ENCODE measurements at regions not wholly inside any gene's neighbourhood (a gene's known extent, or its start where the extent isn't known, plus 50 kb on each side); places are given as distances from the start of the nearest gene placed in this dataset.

DNA sequence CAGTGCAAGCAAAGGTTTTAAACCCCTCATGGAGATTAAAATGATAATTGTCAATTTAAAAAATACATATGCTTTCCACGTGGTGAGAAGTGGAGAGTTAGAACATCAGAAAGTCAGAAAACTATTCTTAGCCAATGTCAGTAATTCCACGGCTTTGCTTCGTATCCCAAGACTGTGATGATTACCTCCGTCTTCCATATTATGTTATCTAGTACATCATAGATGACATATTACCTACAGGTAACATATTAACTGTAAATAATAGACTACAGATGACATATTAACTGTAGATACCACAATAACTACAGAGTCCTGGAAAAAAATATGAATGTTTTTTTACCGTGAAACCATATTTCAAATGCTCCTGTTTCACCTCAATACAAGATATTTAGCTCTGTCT lies 579.4 kb upstream of the PFKP start:
- Histone ChIP-seq H3K9me3 (no peaks in the 10 kb centered on the region), H3K36me3 (no peaks in the 10 kb centered on the region), H3K27me3 (no peaks in the 10 kb centered on the region), H3K4me1 (no peaks in the 10 kb centered on the region), H3K27ac (no peak overlapping the region), H3K4me3 (no peak overlapping the region)
- TF ChIP-seq, protein P1, sequence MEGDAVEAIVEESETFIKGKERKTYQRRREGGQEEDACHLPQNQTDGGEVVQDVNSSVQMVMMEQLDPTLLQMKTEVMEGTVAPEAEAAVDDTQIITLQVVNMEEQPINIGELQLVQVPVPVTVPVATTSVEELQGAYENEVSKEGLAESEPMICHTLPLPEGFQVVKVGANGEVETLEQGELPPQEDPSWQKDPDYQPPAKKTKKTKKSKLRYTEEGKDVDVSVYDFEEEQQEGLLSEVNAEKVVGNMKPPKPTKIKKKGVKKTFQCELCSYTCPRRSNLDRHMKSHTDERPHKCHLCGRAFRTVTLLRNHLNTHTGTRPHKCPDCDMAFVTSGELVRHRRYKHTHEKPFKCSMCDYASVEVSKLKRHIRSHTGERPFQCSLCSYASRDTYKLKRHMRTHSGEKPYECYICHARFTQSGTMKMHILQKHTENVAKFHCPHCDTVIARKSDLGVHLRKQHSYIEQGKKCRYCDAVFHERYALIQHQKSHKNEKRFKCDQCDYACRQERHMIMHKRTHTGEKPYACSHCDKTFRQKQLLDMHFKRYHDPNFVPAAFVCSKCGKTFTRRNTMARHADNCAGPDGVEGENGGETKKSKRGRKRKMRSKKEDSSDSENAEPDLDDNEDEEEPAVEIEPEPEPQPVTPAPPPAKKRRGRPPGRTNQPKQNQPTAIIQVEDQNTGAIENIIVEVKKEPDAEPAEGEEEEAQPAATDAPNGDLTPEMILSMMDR (IDR thresholded peaks at IDR 0.05), result no peak
- intact Hi-C loops (cut with DNase I), result no loop called here
- DNase-seq (no peak), ATAC-seq (no peak)

DNA sequence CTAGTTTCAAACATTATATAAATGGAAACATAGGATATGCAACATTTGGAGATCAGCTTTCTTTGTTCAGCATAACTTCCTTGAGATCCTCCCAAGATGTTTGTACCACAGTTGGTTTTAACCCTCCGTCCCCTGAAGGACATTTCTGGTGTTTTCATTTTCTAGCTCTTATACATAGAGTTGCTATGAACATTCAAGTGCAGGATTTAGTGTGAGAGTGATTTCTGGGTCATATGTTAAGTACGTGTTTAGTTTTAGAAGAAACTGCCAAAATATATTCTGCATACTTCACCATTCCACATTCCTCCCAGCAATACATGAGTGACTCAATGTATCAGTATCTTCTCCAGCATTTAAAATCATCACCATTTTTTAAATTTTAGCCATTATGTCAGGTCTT lies 588.7 kb upstream of the PFKP start:
- no peaks in the 10 kb centered on the region for H3K36me3 ChIP-seq
- no peak overlapping the region for H3K4me3 ChIP-seq
- DNase-seq, result peak in 2 of 4 donors; percentile 7 to 18
- H3K9me3 ChIP-seq, result peaks cover 0 to 10% of the 10 kb centered on the region in 2 donors
- no peak overlapping the region for H3K27ac ChIP-seq
- TF ChIP-seq, protein P1 (IDR thresholded peaks at IDR 0.05), result no peak
- H3K27me3 ChIP-seq, result no peaks in the 10 kb centered on the region
- no peak for ATAC-seq
- intact Hi-C loops (cut with DNase I), result no loop called here
- no peaks in the 10 kb centered on the region for H3K4me1 ChIP-seq

DNA sequence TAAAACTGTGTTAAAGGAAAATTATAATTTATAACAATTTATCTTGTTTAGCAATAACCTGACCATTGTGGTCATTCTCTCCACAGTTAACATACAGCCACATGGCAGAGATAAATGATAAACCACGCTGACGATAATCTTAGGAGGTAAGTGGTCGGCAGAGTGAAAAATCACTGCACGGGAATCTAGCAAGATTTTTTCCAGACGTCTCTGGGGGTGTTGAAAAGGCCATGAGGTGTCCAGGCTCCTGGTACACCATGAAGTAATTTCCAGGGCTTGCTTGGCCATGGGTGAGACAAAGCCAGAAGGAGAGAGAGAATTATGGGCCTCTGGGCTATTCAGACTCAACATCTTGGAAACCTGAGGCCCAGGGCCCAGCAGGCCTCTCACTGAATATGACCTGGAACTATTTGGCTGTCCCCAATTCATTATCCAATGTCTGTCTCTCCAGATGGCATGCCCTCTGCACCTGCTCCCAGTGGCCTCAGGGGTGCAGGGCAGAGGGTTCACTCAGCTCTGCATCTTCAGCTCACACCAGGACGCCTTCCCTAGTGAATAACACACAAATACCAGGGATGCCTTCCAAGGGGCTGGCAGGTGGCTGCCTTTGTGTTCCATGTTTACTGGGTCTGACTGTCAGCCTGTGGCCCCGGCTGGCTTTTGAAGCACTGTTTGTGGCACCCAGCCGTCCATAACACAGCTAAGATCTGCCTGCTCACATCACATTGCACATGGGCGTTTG lies 590.4 kb upstream of the PFKP start:
- no peak for DNase-seq
- ATAC-seq, result no peak
- H3K4me1 ChIP-seq, result no peaks in the 10 kb centered on the region
- no peaks in the 10 kb centered on the region for H3K27me3 ChIP-seq
- TF ChIP-seq, protein P1 (IDR thresholded peaks at IDR 0.05), result no peak
- intact Hi-C loops (cut with DNase I), result no loop called here
- no peaks in the 10 kb centered on the region for H3K36me3 ChIP-seq
- H3K4me3 ChIP-seq, result no peak overlapping the region
- no peak overlapping the region for H3K27ac ChIP-seq
- peaks cover 0 to 13% of the 10 kb centered on the region in 2 donors for H3K9me3 ChIP-seq

DNA sequence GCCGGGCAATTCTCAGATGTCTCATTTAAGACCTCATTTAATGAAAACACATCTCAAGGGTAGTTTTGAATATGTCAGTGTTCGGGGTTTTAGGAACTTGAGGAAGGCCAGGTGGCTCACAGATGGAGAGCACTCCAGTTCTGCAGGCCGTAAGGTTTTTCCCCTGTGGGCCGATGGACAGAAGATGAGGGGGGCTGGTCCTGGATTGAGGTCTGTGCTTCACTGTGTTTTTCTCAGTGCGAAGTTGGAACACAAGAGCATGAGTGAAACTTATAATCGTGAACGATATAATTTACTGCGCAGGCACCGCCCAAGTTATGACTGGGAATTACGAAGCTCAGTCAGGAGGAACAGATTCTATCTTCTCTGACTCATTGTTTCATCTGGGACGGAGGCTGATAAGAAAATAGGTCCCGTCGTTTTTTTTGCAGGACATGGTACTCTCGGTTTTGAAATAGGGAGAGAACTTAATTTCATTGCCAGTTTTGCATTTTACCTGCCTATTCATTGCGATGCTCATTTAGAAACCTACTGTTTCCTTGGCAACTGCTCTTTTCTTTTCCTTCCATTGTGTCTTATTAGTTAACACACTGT lies 591.0 kb upstream of the PFKP start:
- DNase-seq (no peak), ATAC-seq (no peak)
- Histone ChIP-seq H3K36me3 (no peaks in the 10 kb centered on the region), H3K9me3 (peaks cover 0 to 13% of the 10 kb centered on the region in 2 donors), H3K27ac (no peak overlapping the region), H3K27me3 (no peaks in the 10 kb centered on the region), H3K4me3 (no peak overlapping the region), H3K4me1 (no peaks in the 10 kb centered on the region)
- TF ChIP-seq, protein P1 (IDR thresholded peaks at IDR 0.05), result no peak
- intact Hi-C loops (cut with DNase I), result no loop called here

DNA sequence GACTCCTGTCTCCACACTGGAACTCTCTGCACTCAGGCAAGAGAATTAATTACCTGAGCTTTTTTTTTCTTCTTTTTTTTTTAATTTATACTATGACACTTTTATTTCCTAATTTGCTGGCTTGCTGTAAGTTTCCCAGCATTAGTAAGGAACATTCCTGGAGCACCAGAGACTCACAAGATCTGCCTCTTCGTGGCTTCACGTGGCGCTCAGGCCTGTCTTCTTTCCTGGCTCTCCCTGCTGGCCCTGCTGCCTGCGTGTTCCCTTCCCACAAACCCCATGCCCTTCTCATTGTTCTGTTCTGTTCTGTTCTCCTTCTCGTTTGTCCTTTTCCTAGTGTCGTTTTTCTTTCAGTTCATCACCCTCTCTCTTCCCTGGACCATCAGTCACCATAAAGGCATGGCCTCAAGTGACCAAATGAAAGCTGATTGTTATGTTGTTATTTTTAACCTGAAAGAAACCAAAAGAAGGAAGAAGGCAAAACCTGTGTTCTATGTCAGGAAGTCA lies 591.6 kb upstream of the PFKP start:
- TF ChIP-seq, protein P1 (IDR thresholded peaks at IDR 0.05), result no peak
- H3K27ac ChIP-seq, result no peak overlapping the region

More for the DNA sequence above, 591.6 kb upstream of the PFKP start:
- no peaks in the 10 kb centered on the region for H3K27me3 ChIP-seq
- ATAC-seq (no peak), DNase-seq (no peak)
- intact Hi-C loops (cut with DNase I), result no loop called here
- peaks cover 0 to 13% of the 10 kb centered on the region in 2 donors for H3K9me3 ChIP-seq
- H3K36me3 ChIP-seq, result no peaks in the 10 kb centered on the region
- no peaks in the 10 kb centered on the region for H3K4me1 ChIP-seq
- no peak overlapping the region for H3K4me3 ChIP-seq
